ENCODE measurements at regions not wholly inside any gene's neighbourhood (a gene's known extent, or its start where the extent isn't known, plus 50 kb on each side); places are given as distances from the start of the nearest gene placed in this dataset.

DNA sequence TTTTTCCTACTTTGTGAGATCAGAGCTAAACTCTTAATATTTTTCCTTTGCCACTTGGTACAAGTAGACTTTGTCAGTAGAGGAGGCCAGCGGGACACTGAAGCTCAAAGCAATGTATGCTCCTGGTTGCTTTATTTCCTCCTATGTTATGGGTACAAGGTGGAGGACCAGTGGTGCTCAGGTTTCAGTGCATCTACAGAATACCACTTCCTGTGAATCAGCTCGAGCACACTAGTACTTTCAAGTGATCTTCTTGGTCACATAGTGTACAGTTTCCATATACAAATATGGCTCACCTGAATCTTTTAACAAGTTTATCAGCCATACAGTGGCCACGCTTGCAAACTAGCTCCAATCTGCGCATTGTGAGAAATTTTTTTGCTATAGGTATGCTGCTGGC lies 1674.8 kb upstream of the TMEFF2 start:
- POLR2A ChIA-PET (ENCODE audit: partially characterized antibody): no interaction called here
- Histone ChIP-seq H3K14ac (ENCODE audit: insufficient read length) (no peak overlapping the region), H3K9me3 (ENCODE audit: insufficient read depth in 2 of 2, low read depth in 1 of 2, low read length in 1 of 2) (peaks cover 0 to 4% of the 10 kb centered on the region in 2 experiments; a peak in 2 of 4 replicates), H3K27ac (ENCODE audit: low read depth, low read length) (no peak overlapping the region), H3K23ac (ENCODE audit: insufficient read length) (no peak overlapping the region), H2BK5ac (ENCODE audit: low read depth, low read length) (no peak overlapping the region), H3K36me3 (ENCODE audit: control insufficient read depth in 2 of 4, insufficient read depth in 4 of 4, low read length in 3 of 4) (no peaks in the 10 kb centered on the region), H3K79me1 (ENCODE audit: low read depth, low read length) (no peaks in the 10 kb centered on the region), H3K27me3 (replicated peaks in 1 of 4; ENCODE audit: control insufficient read depth in 3 of 4, extremely low read depth in 1 of 4, insufficient read depth in 3 of 4, low read length in 3 of 4) (no peaks in the 10 kb centered on the region), H3K4me3 (ENCODE audit: extremely low read depth in 1 of 4, insufficient read depth in 2 of 4, low read depth in 3 of 4, low read length in 4 of 4) (no peak overlapping the region), H3K23me2 (ENCODE audit: low read depth, low read length) (no peaks in the 10 kb centered on the region), H2AK5ac (ENCODE audit: low read depth, low read length) (no peak overlapping the region), H4K91ac (replicated peaks; ENCODE audit: insufficient read length, low read length) (no peak overlapping the region), H3K79me2 (ENCODE audit: control insufficient read depth in 1 of 2, insufficient read depth in 2 of 2, low read length in 2 of 2) (no peaks in the 10 kb centered on the region), H2BK15ac (ENCODE audit: low read length) (no peak overlapping the region), H2BK120ac (replicated peaks; ENCODE audit: low read depth, low read length) (no peak overlapping the region), H3K4ac (replicated peaks; ENCODE audit: insufficient read length, low read depth, low read length) (no peak overlapping the region), H3K4me2 (ENCODE audit: insufficient read depth in 1 of 2, low read depth in 2 of 2, low read length in 2 of 2) (no peak overlapping the region), H3K4me1 (replicated peaks in 1 of 4; ENCODE audit: control insufficient read depth in 3 of 4, insufficient read depth in 4 of 4, low read length in 3 of 4) (no peaks in the 10 kb centered on the region), H2AFZ (ENCODE audit: low read length) (no peak overlapping the region), H3K9ac (replicated peaks in 1 of 4; ENCODE audit: extremely low read depth in 1 of 4, low read depth in 3 of 4, low read length in 3 of 4) (no peak overlapping the region), H3K56ac (replicated peaks; ENCODE audit: insufficient read length, low read depth, low read length) (no peak overlapping the region), H4K20me1 (replicated peaks in 1 of 2; ENCODE audit: control insufficient read depth in 1 of 2, insufficient read depth in 2 of 2, low read length in 2 of 2) (no peaks in the 10 kb centered on the region), H2BK12ac (ENCODE audit: low read depth, low read length) (no peak overlapping the region), H4K5ac (ENCODE audit: insufficient read length, low read depth, low read length) (no peak overlapping the region), H3K18ac (ENCODE audit: extremely low read depth, low read length) (no peak overlapping the region), H2BK20ac (ENCODE audit: low read length) (no peak overlapping the region), H4K8ac (ENCODE audit: extremely low read depth, insufficient read depth, low read length) (no peak overlapping the region)
- TF ChIP-seq ATF3 (IDR thresholded peaks at IDR 0.05; ENCODE audit: insufficient read depth, low read depth, low read length): no peak
- TF ChIP-seq, protein P1, sequence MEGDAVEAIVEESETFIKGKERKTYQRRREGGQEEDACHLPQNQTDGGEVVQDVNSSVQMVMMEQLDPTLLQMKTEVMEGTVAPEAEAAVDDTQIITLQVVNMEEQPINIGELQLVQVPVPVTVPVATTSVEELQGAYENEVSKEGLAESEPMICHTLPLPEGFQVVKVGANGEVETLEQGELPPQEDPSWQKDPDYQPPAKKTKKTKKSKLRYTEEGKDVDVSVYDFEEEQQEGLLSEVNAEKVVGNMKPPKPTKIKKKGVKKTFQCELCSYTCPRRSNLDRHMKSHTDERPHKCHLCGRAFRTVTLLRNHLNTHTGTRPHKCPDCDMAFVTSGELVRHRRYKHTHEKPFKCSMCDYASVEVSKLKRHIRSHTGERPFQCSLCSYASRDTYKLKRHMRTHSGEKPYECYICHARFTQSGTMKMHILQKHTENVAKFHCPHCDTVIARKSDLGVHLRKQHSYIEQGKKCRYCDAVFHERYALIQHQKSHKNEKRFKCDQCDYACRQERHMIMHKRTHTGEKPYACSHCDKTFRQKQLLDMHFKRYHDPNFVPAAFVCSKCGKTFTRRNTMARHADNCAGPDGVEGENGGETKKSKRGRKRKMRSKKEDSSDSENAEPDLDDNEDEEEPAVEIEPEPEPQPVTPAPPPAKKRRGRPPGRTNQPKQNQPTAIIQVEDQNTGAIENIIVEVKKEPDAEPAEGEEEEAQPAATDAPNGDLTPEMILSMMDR (IDR thresholded peaks at IDR 0.05; ENCODE audit: control extremely low read depth in 1 of 3, insufficient read depth in 1 of 3, low read depth in 1 of 3, low read length in 3 of 3): no peak
- no peak for TF ChIP-seq CTBP2 (IDR thresholded peaks at IDR 0.05; ENCODE audit: borderline replicate concordance, insufficient read depth, insufficient read length, low read length)
- no peak for TF ChIP-seq GABPA (IDR thresholded peaks at IDR 0.05; ENCODE audit: borderline replicate concordance, insufficient read depth, low read length)
- no peak for TF ChIP-seq EZH2 (IDR thresholded peaks at IDR 0.05; ENCODE audit: low read depth, low read length, severe bottlenecking)
- no peak for TF ChIP-seq EGR1 (IDR thresholded peaks at IDR 0.05; ENCODE audit: borderline replicate concordance, low read depth, low read length)
- no peak for TF ChIP-seq BCL11A (IDR thresholded peaks at IDR 0.05; ENCODE audit: low read depth in 2 of 2, low read length in 2 of 2)
- DNase-seq (ENCODE audit: low read depth in 1 of 2, low spot score in 2 of 2): no peak
- CTCF ChIA-PET (ENCODE audit: partially characterized antibody): interaction anchor here (0.6 to 1.4 kb wide), 3 partner anchors 8 to 175 kb away, joined by 3 read pairs; no protein-coding TSS in a partner anchor
- WGBS, 2 experiments (ENCODE audit: extremely low coverage in 1 of 2, insufficient coverage in 1 of 2, insufficient read length in 1 of 2, insufficient replicate concordance in 2 of 2, low coverage in 1 of 2, low lambda C conversion rate in 2 of 2, missing lambda C conversion rate in 1 of 2): 42% methylated on average over 4 of the region's 4 CpGs; no CpG with 5 or more reads in 1 of the 2 experiments
- FAIRE-seq: no peak
